ENCODE measurements at regions not wholly inside any gene's neighbourhood (a gene's known extent, or its start where the extent isn't known, plus 50 kb on each side); places are given as distances from the start of the nearest gene placed in this dataset.

- POLR2A ChIA-PET (ENCODE audit: low non-redundant PET): no interaction called here
These were observed 451.7 kb downstream of the IPMK start for GRCh38 chr10:57815949-57816348.

DNA sequence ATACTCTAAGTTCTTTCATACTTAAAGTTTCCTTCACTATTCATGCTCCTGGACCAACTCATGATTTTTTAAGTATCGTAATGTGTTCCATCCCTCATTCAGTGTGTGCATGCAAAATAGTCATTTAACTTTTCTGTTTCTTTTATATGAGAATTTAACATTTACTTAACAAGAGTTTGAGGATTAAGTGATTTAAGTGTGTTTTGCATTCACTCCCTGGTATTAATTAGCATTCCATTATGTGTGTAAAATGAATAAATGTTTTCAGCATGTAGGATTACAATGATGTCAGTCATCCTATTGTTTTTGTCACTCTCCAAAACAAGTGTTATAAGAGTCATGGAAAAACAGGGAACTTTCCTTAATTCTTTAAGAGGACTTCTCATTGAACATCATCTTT is 457.7 kb downstream of the IPMK start:
- no peak for DNase-seq (ENCODE audit: low spot score)
- ChIA-PET CTCF (interaction anchor here (0.6 kb wide), 1 partner anchor 53 kb away, joined by 4 read pairs; no protein-coding TSS in a partner anchor), POLR2A (ENCODE audit: low non-redundant PET) (no interaction called here)
- no peak overlapping the region for H3K27ac ChIP-seq
- TF ChIP-seq CTCF (conservative IDR thresholded peaks at IDR 0.05; ENCODE audit: low read depth): no peak

More at GRCh38 chr10:57815949-57816348, 451.7 kb downstream of the IPMK start:
- no peak for TF ChIP-seq CTCF (conservative IDR thresholded peaks at IDR 0.05; ENCODE audit: low read depth)
- no peak overlapping the region for H3K27ac ChIP-seq
- no peak for DNase-seq (ENCODE audit: low spot score)
- CTCF ChIA-PET: no interaction called here

- CTCF ChIA-PET: interaction anchor here (0.5 to 1.0 kb wide), 3 partner anchors 9 to 1085 kb away, joined by 3 to 4 read pairs (median 3); no protein-coding TSS in a partner anchor
- DNase-seq (ENCODE audit: low spot score): no peak
- no peak overlapping the region for H3K27ac ChIP-seq
- TF ChIP-seq CTCF (conservative IDR thresholded peaks at IDR 0.05; ENCODE audit: low read depth): no peak
- POLR2A ChIA-PET (ENCODE audit: low non-redundant PET): no interaction called here
These were observed 459.8 kb downstream of the IPMK start for GRCh38 chr10:57807906-57808305.

- H3K27ac ChIP-seq: no peak overlapping the region
- CTCF ChIA-PET: no interaction called here
- no peak for TF ChIP-seq CTCF (conservative IDR thresholded peaks at IDR 0.05; ENCODE audit: low read depth)
- POLR2A ChIA-PET (ENCODE audit: low non-redundant PET): no interaction called here
- DNase-seq (ENCODE audit: low spot score): no peak
These were observed 461.0 kb downstream of the IPMK start for GRCh38 chr10:57806675-57807074.

GRCh38 chr10:57799625-57800024 is 468.1 kb downstream of the IPMK start:
- H3K27ac ChIP-seq: no peak overlapping the region
- DNase-seq (ENCODE audit: low spot score): peak; percentile 35
- no peak for TF ChIP-seq CTCF (conservative IDR thresholded peaks at IDR 0.05; ENCODE audit: low read depth)
- CTCF ChIA-PET: no interaction called here
- POLR2A ChIA-PET (ENCODE audit: low non-redundant PET): no interaction called here

DNA sequence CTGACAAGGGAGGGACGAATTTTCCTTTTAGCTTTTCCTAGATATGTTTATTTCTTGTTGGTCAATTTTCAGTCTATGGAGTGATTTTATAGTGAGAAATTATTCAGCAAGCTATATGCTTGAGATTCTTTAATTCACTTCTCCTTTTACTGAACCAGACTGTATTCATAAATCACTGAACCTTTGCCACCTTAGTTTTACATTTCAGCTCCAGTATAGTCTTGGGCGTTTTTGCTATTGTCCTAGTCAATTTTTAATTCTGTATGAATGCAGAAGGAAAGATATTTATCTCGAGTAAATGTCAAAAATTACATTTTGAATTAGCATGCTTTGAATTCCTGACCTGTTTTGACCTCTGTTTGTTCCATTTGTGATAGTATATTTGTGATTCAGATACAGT is 468.9 kb downstream of the IPMK start:
- ChIA-PET POLR2A (ENCODE audit: low non-redundant PET) (no interaction called here), CTCF (interaction anchor here (1.0 kb wide), 1 partner anchor 9 kb away, joined by 4 read pairs; no protein-coding TSS in a partner anchor)
- no peak overlapping the region for H3K27ac ChIP-seq
- no peak for DNase-seq (ENCODE audit: low spot score)
- no peak for TF ChIP-seq CTCF (conservative IDR thresholded peaks at IDR 0.05; ENCODE audit: low read depth)

DNA sequence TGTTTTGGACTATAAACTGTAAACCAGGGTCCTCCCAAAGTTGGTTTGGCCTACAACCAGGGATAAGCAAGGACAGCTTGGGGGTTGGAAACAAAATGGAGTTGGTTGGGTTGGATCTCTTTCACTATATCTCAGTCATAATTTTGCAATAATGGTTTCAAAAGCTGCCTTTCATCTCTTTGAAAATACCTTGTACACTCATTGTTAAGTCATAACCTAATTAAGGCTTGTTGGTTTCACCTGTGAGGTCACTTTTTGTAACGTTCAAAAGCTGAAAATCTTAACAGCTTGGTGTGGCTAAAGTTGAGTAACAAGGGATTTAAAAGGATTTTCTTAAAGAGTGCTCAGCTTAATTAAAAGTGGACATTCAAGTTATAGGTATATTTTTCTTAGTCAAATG is 476.1 kb downstream of the IPMK start:
- peak; percentile 5 for DNase-seq (ENCODE audit: low spot score)
- no peak for TF ChIP-seq CTCF (conservative IDR thresholded peaks at IDR 0.05; ENCODE audit: low read depth)
- POLR2A ChIA-PET (ENCODE audit: low non-redundant PET): no interaction called here
- no peak overlapping the region for H3K27ac ChIP-seq
- CTCF ChIA-PET: no interaction called here
